Neural cell (in vitro differentiated cells): ENCODE measurements at regions not wholly inside any gene's neighbourhood (a gene's known extent, or its start where the extent isn't known, plus 50 kb on each side); places are given as distances from the start of the nearest gene placed in this dataset.

ENCODE experiments used
- H2AFZ ChIP-seq: fragments of 200-600, 300-800 bp; sonication (generic), shearing (Covaris generic); 2 replicates; pipeline ENCODE4 v1.6.0; 2014; ENCODE audit warnings: low read depth, mild to moderate bottlenecking, antibody characterized with exemption, low read length, moderate library complexity
- H3F3A ChIP-seq: fragments of 200-600 bp; shearing (Covaris generic); 2 replicates; pipeline ENCODE4 v1.6.1; 2016; ENCODE audit warnings: mild to moderate bottlenecking, moderate library complexity, mixed read lengths, antibody characterized with exemption, low read length; ENCODE audit not compliant: insufficient read depth, poor library complexity, severe bottlenecking
- H3K27ac ChIP-seq: fragments of 200-600, 300-800 bp; sonication (generic), shearing (Covaris generic); 2 replicates; pipeline ENCODE4 v1.5.1; 2014; ENCODE audit warnings: mild to moderate bottlenecking, low read length, moderate library complexity
- H3K27me3 ChIP-seq: fragments of 300-800, 200-600 bp; sonication (generic), shearing (Covaris generic); 2 replicates; pipeline ENCODE4 v1.6.0; 2014; ENCODE audit warnings: mild to moderate bottlenecking, low read depth, low read length, moderate library complexity; ENCODE audit not compliant: insufficient read depth
- H3K36me3 ChIP-seq: fragments of 300-800, 200-600 bp; sonication (generic), shearing (Covaris generic); 2 replicates; pipeline ENCODE4 v1.5.1; 2014; ENCODE audit warnings: mild to moderate bottlenecking, antibody characterized with exemption, low read length, moderate library complexity; ENCODE audit not compliant: insufficient read depth
- H3K4me2 ChIP-seq: fragments of 300-800, 200-600 bp; sonication (generic), shearing (Covaris generic); 2 replicates; pipeline ENCODE4 v1.6.0; 2014; ENCODE audit warnings: mild to moderate bottlenecking, low read length
- H3K4me3 ChIP-seq: fragments of 300-800, 200-600 bp; sonication (generic), shearing (Covaris generic); 2 replicates; pipeline ENCODE4 v1.5.1; 2014; ENCODE audit warnings: mild to moderate bottlenecking, low read length, moderate library complexity
- H3K79me2 ChIP-seq: fragments of 200-600 bp; shearing (Covaris generic); replicated peaks from 2 replicates; pipeline ENCODE4 v1.6.0; 2014; ENCODE audit warnings: mild to moderate bottlenecking, low read length, moderate library complexity; ENCODE audit not compliant: insufficient read depth
- H3K9ac ChIP-seq: fragments of 300-800, 200-600 bp; sonication (generic), shearing (Covaris generic); 2 replicates; pipeline ENCODE4 v1.6.1; 2016; ENCODE audit warnings: mild to moderate bottlenecking, low read length, mixed read lengths
- H3K9me2 ChIP-seq: fragments of 200-600 bp; shearing (Covaris generic); 2 replicates; pipeline ENCODE4 v1.6.1; 2016; ENCODE audit warnings: mild to moderate bottlenecking, low read length, mixed read lengths; ENCODE audit not compliant: insufficient read depth
- H3K9me3 ChIP-seq: fragments of 200-600, 300-800 bp; sonication (generic), shearing (Covaris generic); 2 replicates; pipeline ENCODE4 v1.6.1; 2016; ENCODE audit warnings: mild to moderate bottlenecking, mixed run types, low read length, moderate library complexity, mixed read lengths
- H4K20me1 ChIP-seq: fragments of 200-600 bp; shearing (Covaris generic); 2 replicates; pipeline ENCODE4 v1.6.1; 2016; ENCODE audit warnings: mild to moderate bottlenecking, mixed run types; ENCODE audit not compliant: insufficient read depth
- EP300 ChIP-seq: fragments of 450-650 bp; conservative IDR thresholded peaks from 2 replicates; pipeline ENCODE4 v1.6.1; 2014; ENCODE audit warnings: antibody characterized with exemption, mild to moderate bottlenecking, moderate library complexity; ENCODE audit not compliant: poor library complexity, severe bottlenecking
- EZH2 ChIP-seq: fragments of 200-600, 300-800 bp; shearing (Covaris generic), sonication (generic); IDR thresholded peaks from 2 replicates; pipeline ENCODE4 v1.6.1; 2014; ENCODE audit warnings: antibody characterized with exemption, low read length, borderline replicate concordance, mild to moderate bottlenecking; ENCODE audit not compliant: insufficient read depth, poor library complexity, severe bottlenecking
- MXI1 ChIP-seq: fragments of 450-650 bp; conservative IDR thresholded peaks from 2 replicates; pipeline ENCODE4 v1.6.1; 2014; ENCODE audit warnings: antibody characterized with exemption, mild to moderate bottlenecking; ENCODE audit not compliant: poor library complexity, severe bottlenecking
- POLR2AphosphoS5 ChIP-seq: IDR thresholded peaks from 2 replicates; pipeline ENCODE4 v1.6.1; 2012
- RAD21 ChIP-seq: fragments of 450-650 bp; conservative IDR thresholded peaks from 2 replicates; pipeline ENCODE4 v1.6.1; 2014; ENCODE audit warnings: antibody characterized with exemption, mild to moderate bottlenecking, moderate library complexity
- SMC3 ChIP-seq: fragments of 450-650 bp; conservative IDR thresholded peaks from 2 replicates; pipeline ENCODE4 v1.6.1; 2014; ENCODE audit warnings: antibody characterized with exemption, mild to moderate bottlenecking, moderate library complexity; ENCODE audit not compliant: poor library complexity
- TAF1 ChIP-seq: IDR thresholded peaks from 2 replicates; pipeline ENCODE4 v1.6.1; 2012; ENCODE audit warnings: low read depth
- TF ChIP-seq, protein P1 (sequence below): fragments of 450-650 bp; IDR thresholded peaks from 2 replicates; pipeline ENCODE4 v1.5.1; 2014; ENCODE audit warnings: antibody characterized with exemption, mild to moderate bottlenecking, moderate library complexity; ENCODE audit not compliant: poor library complexity, severe bottlenecking
- TF ChIP-seq, protein P2 (sequence below): IDR thresholded peaks from 2 replicates; pipeline ENCODE4 v1.6.1; 2012; ENCODE audit warnings: borderline replicate concordance

DNA sequence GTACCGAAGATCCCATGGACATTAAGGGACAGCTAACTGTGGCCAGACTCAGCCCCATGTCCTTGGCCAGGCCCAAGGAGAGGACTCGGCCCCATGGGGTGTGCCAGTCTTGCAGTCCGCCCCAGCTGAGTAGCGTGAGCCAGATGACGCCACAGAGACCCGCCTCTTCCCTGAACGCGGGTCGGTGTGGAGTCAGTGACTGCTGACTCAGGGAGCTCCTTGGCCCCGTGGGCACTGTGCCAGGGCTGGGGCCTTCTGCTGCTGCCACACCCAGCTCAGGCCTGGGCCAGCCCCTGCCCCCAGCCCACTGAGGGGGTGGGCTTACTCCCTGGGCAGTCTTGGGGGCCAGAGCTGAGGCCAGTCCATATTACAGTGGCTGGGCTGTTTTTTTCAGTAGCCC is 52.8 kb downstream of the PLXNA1 start:
- TF ChIP-seq RAD21 (no peak), EZH2 (no peak), TAF1 (no peak), POLR2AphosphoS5 (no peak), MXI1 (no peak), EP300 (no peak), SMC3 (no peak)
- TF ChIP-seq, protein P1, sequence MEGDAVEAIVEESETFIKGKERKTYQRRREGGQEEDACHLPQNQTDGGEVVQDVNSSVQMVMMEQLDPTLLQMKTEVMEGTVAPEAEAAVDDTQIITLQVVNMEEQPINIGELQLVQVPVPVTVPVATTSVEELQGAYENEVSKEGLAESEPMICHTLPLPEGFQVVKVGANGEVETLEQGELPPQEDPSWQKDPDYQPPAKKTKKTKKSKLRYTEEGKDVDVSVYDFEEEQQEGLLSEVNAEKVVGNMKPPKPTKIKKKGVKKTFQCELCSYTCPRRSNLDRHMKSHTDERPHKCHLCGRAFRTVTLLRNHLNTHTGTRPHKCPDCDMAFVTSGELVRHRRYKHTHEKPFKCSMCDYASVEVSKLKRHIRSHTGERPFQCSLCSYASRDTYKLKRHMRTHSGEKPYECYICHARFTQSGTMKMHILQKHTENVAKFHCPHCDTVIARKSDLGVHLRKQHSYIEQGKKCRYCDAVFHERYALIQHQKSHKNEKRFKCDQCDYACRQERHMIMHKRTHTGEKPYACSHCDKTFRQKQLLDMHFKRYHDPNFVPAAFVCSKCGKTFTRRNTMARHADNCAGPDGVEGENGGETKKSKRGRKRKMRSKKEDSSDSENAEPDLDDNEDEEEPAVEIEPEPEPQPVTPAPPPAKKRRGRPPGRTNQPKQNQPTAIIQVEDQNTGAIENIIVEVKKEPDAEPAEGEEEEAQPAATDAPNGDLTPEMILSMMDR = no peak
- TF ChIP-seq, protein P2, sequence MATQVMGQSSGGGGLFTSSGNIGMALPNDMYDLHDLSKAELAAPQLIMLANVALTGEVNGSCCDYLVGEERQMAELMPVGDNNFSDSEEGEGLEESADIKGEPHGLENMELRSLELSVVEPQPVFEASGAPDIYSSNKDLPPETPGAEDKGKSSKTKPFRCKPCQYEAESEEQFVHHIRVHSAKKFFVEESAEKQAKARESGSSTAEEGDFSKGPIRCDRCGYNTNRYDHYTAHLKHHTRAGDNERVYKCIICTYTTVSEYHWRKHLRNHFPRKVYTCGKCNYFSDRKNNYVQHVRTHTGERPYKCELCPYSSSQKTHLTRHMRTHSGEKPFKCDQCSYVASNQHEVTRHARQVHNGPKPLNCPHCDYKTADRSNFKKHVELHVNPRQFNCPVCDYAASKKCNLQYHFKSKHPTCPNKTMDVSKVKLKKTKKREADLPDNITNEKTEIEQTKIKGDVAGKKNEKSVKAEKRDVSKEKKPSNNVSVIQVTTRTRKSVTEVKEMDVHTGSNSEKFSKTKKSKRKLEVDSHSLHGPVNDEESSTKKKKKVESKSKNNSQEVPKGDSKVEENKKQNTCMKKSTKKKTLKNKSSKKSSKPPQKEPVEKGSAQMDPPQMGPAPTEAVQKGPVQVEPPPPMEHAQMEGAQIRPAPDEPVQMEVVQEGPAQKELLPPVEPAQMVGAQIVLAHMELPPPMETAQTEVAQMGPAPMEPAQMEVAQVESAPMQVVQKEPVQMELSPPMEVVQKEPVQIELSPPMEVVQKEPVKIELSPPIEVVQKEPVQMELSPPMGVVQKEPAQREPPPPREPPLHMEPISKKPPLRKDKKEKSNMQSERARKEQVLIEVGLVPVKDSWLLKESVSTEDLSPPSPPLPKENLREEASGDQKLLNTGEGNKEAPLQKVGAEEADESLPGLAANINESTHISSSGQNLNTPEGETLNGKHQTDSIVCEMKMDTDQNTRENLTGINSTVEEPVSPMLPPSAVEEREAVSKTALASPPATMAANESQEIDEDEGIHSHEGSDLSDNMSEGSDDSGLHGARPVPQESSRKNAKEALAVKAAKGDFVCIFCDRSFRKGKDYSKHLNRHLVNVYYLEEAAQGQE = no peak
- no peaks in the 10 kb centered on the region for H3K36me3 ChIP-seq

DNA sequence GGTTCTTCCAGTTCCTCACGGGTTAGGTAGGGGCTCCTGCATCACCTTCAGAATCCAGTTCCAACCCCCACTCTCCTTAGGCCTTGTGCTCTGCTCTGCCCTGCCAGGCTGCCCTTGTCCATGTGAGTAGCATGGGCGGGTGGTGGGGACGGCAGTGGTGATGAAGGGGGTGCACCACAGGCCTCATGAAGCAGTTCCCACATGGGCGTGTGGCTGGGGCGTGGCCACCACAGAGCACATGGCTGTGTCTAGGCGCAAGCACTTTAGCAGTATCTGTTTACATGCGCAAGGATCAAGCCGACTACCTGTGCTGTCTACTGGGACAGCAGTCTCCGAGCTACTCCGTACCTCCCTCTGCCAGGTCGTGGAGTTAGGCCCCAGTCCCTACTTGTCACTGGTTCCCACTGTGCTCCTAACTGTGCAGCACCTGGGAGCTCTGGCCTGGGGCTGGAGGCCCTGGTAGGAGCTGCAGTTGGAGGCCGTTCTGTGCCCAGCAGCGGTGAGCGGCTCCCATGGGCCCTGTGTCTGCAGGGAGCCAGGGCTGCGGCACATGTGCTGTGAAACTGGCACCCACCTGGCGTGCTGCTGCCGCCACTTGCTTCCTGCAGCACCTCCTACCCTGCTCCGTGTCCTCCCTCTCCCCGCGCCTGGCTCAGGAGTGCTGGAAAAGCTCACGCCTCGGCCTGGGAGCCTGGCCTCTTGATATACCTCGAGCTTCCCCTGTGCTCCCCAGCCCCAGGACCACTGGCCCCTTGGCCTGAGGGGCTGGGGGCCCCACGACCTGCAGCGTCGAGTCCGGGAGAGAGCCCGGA is 53.5 kb downstream of the PLXNA1 start:
- no peak overlapping the region for H3K4me3 ChIP-seq
- H3K36me3 ChIP-seq = no peaks in the 10 kb centered on the region
- H3K27ac ChIP-seq = no peak overlapping the region
- H3K9me3 ChIP-seq = no peaks in the 10 kb centered on the region
- TF ChIP-seq SMC3 = no peak
- TF ChIP-seq, protein P1 = no peak
- TF ChIP-seq TAF1 = no peak
- TF ChIP-seq, protein P2 = no peak
- TF ChIP-seq MXI1 = no peak
- no peak for TF ChIP-seq POLR2AphosphoS5
- no peak for TF ChIP-seq EZH2
- TF ChIP-seq RAD21 = no peak
- H2AFZ ChIP-seq = no peak overlapping the region
- no peaks in the 10 kb centered on the region for H3F3A ChIP-seq
- H3K4me2 ChIP-seq = no peak overlapping the region
- no peaks in the 10 kb centered on the region for H3K27me3 ChIP-seq
- H4K20me1 ChIP-seq = no peaks in the 10 kb centered on the region
- H3K9ac ChIP-seq = no peak overlapping the region
- H3K9me2 ChIP-seq = no peaks in the 10 kb centered on the region
- no peaks in the 10 kb centered on the region for H3K79me2 ChIP-seq

More for the DNA sequence above, 52.8 kb downstream of the PLXNA1 start:
- no peak overlapping the region for H3K9ac ChIP-seq
- H3K4me3 ChIP-seq = no peak overlapping the region
- H2AFZ ChIP-seq = no peak overlapping the region
- no peak overlapping the region for H3K27ac ChIP-seq
- no peaks in the 10 kb centered on the region for H3K27me3 ChIP-seq
- no peaks in the 10 kb centered on the region for H3F3A ChIP-seq
- H3K4me2 ChIP-seq = no peak overlapping the region
- H3K9me2 ChIP-seq = no peaks in the 10 kb centered on the region
- no peaks in the 10 kb centered on the region for H4K20me1 ChIP-seq
- H3K79me2 ChIP-seq = no peaks in the 10 kb centered on the region
- H3K9me3 ChIP-seq = no peaks in the 10 kb centered on the region
